GM04503 (cell line): ENCODE measurements at regions not wholly inside any gene's neighbourhood (a gene's known extent, or its start where the extent isn't known, plus 50 kb on each side); places are given as distances from the start of the nearest gene placed in this dataset.
"Not testable (repeated sequence)": the region's sequence is repeated elsewhere in the genome, so short reads cannot be mapped to it uniquely, and the experiment has no call there.

Experiments
- DNase-seq: peaks from one replicate; pipeline ENCODE4 v3.0.0-alpha.2; 2012; ENCODE audit warnings: low read depth

DNA sequence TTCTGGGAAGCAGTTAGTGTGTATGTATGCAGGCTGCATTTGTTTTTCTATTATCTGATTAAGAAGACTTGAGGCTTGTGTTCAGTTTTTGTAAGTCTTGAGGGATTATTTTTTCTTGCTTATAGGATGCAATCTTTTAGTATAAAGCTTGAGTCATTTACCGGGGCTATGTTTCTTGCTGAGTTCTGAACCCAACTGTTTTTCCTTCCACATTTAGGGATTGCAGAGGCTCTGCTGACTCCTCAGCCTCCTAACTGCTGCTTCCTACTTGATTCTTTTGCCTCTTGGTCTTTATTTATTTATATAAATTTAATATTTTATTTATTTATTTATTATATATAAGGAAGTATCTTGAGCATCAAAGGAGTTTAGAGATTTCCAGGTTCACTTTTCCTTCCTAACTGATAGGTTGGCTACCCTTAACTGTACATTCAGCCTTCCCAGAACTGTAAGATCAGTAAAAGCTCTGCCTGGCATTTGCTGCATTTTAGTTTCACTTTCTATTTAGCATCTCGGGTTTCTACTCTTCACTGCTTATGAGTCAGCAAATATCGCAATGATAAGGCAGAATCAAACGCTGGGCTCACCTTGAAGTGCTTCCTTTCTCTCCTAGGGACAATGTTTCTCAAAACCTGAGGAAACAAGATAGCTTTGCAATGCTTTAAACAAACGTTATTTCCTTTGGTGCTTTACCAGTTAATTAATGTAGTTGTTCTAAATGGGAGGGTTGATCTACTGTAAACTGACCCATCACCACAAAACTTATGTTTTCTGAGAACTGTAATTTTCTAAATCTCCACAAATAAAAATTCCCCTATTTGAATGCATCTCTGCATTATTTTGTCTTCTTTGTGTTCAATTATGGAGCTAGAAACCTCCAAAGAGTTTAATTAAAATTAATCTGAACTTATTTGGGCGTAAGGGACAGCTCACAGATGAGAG is 1183.7 kb upstream of the TMEM132C start:
- DNase-seq, result peak; percentile 39

GRCh38 chr12:127101076-127101475 is 1165.9 kb upstream of the TMEM132C start:
- DNase-seq, result no peak

GRCh38 chr12:127106041-127106440 is 1160.9 kb upstream of the TMEM132C start:
- DNase-seq, result no peak

- no peak for DNase-seq
These were observed 1160.3 kb upstream of the TMEM132C start for GRCh38 chr12:127106697-127107096.

GRCh38 chr12:127107744-127108143 is 1159.2 kb upstream of the TMEM132C start:
- no peak for DNase-seq

- peak; percentile 13 for DNase-seq
These were observed 1158.4 kb upstream of the TMEM132C start for GRCh38 chr12:127108360-127109215.

GRCh38 chr12:127113945-127114344 is 1153.0 kb upstream of the TMEM132C start:
- DNase-seq, result no peak

- no peak for DNase-seq
These were observed 1151.4 kb upstream of the TMEM132C start for GRCh38 chr12:127115468-127116035.

- no peak for DNase-seq
These were observed 1148.7 kb upstream of the TMEM132C start for GRCh38 chr12:127118251-127118650.

DNA sequence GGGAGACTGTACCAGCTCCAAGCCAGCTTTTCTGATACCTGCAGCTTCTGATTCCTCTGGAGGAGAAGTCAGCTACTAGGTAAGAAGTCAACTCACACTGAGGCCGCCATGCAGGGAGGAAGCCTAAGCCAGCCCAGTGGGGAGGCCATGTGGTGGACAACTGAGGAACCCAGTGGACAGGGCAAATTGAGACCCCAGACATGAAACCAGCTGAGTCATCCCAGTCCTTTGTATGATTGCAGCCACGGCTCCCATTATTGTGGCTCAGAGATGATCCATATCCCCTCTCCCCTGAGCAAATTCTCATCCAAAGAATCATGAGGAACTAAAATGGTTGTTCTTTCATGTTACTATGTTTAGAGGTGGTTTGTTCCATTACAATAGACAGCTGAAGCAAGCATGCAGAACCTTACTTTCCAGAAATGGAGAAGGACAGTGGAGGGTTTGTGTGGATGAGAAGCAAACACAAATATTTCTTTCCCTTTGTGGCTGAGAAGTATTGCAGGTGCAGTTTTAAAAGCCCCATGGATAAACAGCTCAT is 1147.3 kb upstream of the TMEM132C start:
- DNase-seq, result no peak

DNA sequence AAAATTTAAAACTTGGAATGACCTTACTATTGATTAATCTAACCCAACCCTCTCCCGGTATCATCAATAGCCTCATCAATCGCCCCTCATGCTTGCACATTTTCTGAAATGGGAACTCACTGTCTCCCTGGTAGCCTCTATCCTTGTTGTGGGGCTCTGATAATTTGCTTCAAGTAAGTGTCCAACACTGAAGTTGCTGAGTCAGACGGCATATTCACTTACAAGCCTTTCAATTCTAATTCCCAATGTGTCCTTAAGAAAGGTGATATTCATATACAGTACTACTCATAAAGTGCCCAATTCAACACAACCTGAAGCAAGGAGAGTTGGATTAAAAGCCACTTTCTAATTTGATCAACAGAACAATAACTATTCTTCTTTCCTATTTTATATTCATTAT is 1146.1 kb upstream of the TMEM132C start:
- DNase-seq, result no peak

GRCh38 chr12:127121494-127122084 is 1145.4 kb upstream of the TMEM132C start:
- no peak for DNase-seq

DNA sequence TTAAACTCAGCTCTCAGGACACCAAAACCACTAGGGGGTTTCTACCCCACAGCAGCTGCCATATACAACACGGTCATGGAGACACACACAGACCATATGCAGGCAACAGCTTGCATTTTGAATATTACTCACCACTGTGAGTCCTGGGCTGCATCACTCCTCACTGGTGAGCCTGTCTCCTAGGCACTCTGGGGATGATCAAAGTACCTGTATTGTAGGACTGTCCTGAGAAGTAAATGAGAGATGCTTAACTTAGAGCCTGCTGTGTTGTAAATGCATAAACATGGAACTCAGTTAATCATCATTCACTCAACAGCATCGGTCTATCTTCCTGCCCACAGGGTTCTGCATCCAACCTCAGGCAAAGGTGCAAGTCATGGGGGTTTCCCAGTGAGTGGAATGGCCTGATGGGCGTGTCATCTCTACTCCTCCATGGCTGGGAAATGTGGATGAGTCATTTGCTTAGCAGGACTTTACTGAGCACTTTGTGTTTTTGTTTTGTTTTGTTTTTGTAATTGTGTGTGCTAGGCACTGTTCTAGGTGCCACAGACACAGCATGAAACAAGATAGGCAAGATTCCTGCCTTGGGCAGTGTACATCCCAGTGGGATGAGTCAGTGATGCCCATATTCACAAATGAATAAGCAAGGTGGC is 1141.2 kb upstream of the TMEM132C start:
- DNase-seq, result peak; percentile 57

DNA sequence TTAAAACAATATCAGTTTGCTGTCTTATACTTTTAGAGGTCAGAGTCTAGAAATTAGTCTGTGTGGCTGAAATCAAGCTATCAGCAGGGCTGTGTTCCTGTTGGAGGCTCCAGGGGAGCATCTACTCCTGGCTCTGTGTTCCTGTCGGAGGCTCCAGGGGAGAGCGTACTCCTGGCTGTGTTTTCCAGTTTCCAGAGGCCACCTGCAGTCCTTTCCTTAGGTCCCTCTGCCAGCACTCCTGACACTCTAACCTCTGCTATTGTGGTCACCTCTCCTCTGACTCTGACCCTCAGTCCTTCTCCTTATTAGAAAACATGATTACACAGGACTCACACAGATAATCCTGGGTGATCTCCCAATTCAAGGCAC is 1140.7 kb upstream of the TMEM132C start:
- DNase-seq, result no peak

DNA sequence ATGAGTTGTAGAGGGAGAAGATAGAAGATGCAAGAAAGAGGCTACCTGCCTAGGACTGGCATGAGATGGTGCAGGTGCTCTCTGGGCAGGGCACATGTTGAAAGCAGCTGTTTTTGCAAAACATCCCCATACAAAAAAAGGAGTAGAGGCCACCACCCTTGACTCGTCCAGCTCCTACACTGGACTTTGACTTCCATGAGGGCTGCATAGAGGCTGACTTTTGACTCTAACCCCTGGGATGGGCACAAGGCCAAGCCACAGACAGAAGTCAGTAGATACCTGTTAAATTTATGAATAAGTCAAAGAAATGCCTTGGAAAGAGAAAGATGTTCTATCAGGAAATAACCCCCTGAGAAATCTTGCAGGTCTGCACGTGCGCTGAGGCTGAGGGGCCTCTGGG is 1139.1 kb upstream of the TMEM132C start:
- no peak for DNase-seq

- no peak for DNase-seq
These were observed 1136.4 kb upstream of the TMEM132C start for GRCh38 chr12:127130506-127131124.

DNA sequence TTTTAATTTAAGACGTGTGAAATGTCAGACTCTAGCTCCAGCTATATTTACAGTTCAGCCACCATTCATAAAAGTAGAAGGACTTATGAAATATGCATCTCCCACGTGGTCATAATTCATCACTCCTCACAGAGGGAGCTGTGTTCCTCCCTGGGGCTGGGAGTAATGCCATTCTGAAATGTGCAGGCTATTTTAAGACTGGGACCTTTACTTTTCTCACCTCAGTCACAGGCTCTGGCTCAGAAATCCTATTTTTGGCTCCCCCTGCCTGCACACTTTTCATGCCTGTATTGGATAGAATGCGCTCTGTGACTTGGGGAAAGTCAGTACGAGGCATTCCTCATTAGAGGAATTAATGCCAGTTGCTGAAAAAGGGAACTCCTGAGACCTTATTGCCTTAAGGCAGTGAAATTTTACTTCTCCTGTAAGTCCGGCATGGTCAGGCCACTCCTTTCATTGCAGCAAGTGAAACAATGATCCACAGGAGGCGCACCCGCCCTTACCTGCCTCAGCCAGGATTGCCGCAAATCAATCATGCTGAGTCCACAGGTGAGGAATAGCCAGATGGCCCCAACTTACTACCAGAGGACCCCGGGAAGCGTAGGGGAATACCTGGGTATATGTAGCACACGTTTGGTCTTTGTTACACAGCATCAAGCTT is 1133.2 kb upstream of the TMEM132C start:
- DNase-seq, result no peak

GRCh38 chr12:127140864-127141484 is 1126.0 kb upstream of the TMEM132C start:
- DNase-seq, result not testable (repeated sequence)

GRCh38 chr12:127143020-127143419 is 1124.0 kb upstream of the TMEM132C start:
- no peak for DNase-seq

- DNase-seq, result no peak
These were observed 1122.2 kb upstream of the TMEM132C start for GRCh38 chr12:127144770-127145169.
